Caco-2 (cell line): ENCODE measurements at regions not wholly inside any gene's neighbourhood (a gene's known extent, or its start where the extent isn't known, plus 50 kb on each side); places are given as distances from the start of the nearest gene placed in this dataset.

Source experiments
- BruUV-seq: library from RNA; stranded (reverse); fragments of 400-500 nt; replicated peaks from 2 replicates; lab custom pipeline; 2021; lab: Mats Ljungman, UMichigan
- CTCF ChIA-PET: fragments of 300-600 bp; sonication (Branson Sonifier 250); formaldehyde crosslinking; loops from one replicate; lab custom pipeline; 2022; ENCODE audit warnings: antibody characterized with exemption; lab: Charles Lee
- POLR2A ChIA-PET: fragments of 300-600 bp; sonication (Branson Sonifier 250); formaldehyde crosslinking; loops from one replicate; lab custom pipeline; 2022; ENCODE audit warnings: antibody characterized with exemption; lab: Charles Lee
- DNase-seq, 2 experiments: peaks; one replicate each; pipeline versions ENCODE4 v3.0.0 to v3.0.0-alpha.2; 2020 to 2022
- H3K27me3 ChIP-seq: replicated peaks from 2 replicates; pipeline ENCODE4 v1.6.0; 2011; ENCODE audit warnings: low read length; ENCODE audit not compliant: control insufficient read depth, insufficient read depth
- H3K36me3 ChIP-seq: 2 replicates; pipeline ENCODE4 v1.5.1; 2011; ENCODE audit warnings: low read length; ENCODE audit not compliant: control insufficient read depth, insufficient read depth
- H3K4me1 ChIP-seq: fragments of 250-450 bp; sonication (Bioruptor Pico); 2 replicates; pipeline ENCODE4 v1.5.1; 2020; ENCODE audit warnings: mild to moderate bottlenecking
- H3K4me3 ChIP-seq: 2 replicates; pipeline ENCODE4 v1.5.1; 2011; ENCODE audit warnings: low read depth, mild to moderate bottlenecking, control low read depth, low read length
- H3K9me3 ChIP-seq: fragments of 250-450 bp; sonication (Bioruptor Pico); 2 replicates; pipeline ENCODE4 v1.5.1; 2020; ENCODE audit warnings: mild to moderate bottlenecking, moderate library complexity
- H3K27ac Mint-ChIP-seq: one replicate; pipeline ENCODE4 v1.8.0; 2022; ENCODE audit warnings: mixed read lengths; ENCODE audit not compliant: unreplicated experiment
- H3K27me3 Mint-ChIP-seq: one replicate; pipeline ENCODE4 v1.8.0; 2022; ENCODE audit warnings: mixed read lengths; ENCODE audit not compliant: insufficient read depth, unreplicated experiment
- H3K36me3 Mint-ChIP-seq: one replicate; pipeline ENCODE4 v1.8.0; 2022; ENCODE audit warnings: mild to moderate bottlenecking, mixed read lengths; ENCODE audit not compliant: insufficient read depth, unreplicated experiment
- H3K4me1 Mint-ChIP-seq: one replicate; pipeline ENCODE4 v1.8.0; 2022; ENCODE audit warnings: low read depth, mixed read lengths; ENCODE audit not compliant: unreplicated experiment
- H3K4me3 Mint-ChIP-seq: one replicate; pipeline ENCODE4 v1.8.0; 2022; ENCODE audit warnings: mild to moderate bottlenecking, moderate library complexity, mixed read lengths; ENCODE audit not compliant: unreplicated experiment
- H3K9me3 Mint-ChIP-seq: one replicate; pipeline ENCODE4 v1.8.0; 2022; ENCODE audit warnings: mixed read lengths; ENCODE audit not compliant: unreplicated experiment
- intact Hi-C: fragments of 100-400 bp; cut with micrococcal nuclease; formaldehyde crosslinking; loops from one replicate; pipeline ENCODE4 v1.10.0; 2022; ENCODE audit not compliant: unreplicated experiment
- TF ChIP-seq, protein P1 (sequence below), 2 experiments: fragments of 200-600 bp in 1 of 2; IDR thresholded peaks; 1 replicate in 1 of 2; 2 replicates in 1 of 2; pipeline versions ENCODE4 v1.5.1 to v1.8.0; 2011 to 2022; ENCODE audit warnings: antibody characterized with exemption in 1 of 2, control low read depth in 1 of 2, inconsistent platforms in 1 of 2, low read depth in 1 of 2, low read length in 1 of 2, mild to moderate bottlenecking in 1 of 2, moderate library complexity in 1 of 2; ENCODE audit not compliant: insufficient read depth in 1 of 2, severe bottlenecking in 1 of 2, unreplicated experiment in 1 of 2

DNA sequence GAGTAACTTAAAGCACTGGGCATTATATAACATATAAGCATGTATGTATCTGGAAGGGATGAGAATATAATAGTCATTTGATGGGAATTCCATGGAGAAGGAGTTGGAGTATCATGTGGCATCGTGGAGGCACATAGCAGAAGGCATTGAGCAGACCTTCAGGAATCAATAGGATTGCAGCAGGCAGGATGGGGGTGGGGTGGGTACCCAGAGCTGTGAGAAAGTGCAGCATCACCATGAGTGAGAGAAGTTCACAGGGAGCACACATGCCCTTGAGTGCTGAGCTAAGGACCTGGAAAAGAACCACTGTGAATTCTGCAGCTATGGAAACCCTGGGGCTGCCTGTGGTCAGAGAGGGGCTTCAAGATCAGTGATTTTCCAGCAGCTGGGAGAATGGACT is 57.3 kb downstream of the MED10 start:
- Histone ChIP-seq H3K27me3 (no peaks in the 10 kb centered on the region), H3K4me1 (no peaks in the 10 kb centered on the region), H3K36me3 (no peaks in the 10 kb centered on the region), H3K9me3 (no peaks in the 10 kb centered on the region), H3K4me3 (no peak overlapping the region)
- Mint-ChIP-seq H3K9me3 (no peaks in the 10 kb centered on the region), H3K36me3 (no peaks in the 10 kb centered on the region), H3K27ac (no peak overlapping the region), H3K4me3 (no peak overlapping the region), H3K27me3 (peaks cover 2% of the 10 kb centered on the region), H3K4me1 (no peaks in the 10 kb centered on the region)
- BruUV-seq, result no TSS peak
- no peak for DNase-seq
- POLR2A ChIA-PET, result no interaction called here
- TF ChIP-seq, protein P1, sequence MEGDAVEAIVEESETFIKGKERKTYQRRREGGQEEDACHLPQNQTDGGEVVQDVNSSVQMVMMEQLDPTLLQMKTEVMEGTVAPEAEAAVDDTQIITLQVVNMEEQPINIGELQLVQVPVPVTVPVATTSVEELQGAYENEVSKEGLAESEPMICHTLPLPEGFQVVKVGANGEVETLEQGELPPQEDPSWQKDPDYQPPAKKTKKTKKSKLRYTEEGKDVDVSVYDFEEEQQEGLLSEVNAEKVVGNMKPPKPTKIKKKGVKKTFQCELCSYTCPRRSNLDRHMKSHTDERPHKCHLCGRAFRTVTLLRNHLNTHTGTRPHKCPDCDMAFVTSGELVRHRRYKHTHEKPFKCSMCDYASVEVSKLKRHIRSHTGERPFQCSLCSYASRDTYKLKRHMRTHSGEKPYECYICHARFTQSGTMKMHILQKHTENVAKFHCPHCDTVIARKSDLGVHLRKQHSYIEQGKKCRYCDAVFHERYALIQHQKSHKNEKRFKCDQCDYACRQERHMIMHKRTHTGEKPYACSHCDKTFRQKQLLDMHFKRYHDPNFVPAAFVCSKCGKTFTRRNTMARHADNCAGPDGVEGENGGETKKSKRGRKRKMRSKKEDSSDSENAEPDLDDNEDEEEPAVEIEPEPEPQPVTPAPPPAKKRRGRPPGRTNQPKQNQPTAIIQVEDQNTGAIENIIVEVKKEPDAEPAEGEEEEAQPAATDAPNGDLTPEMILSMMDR (IDR thresholded peaks at IDR 0.05; ENCODE audit: insufficient read depth in 1 of 2, low read depth in 1 of 2, low read length in 1 of 2, severe bottlenecking in 1 of 2, unreplicated experiment in 1 of 2), result no peak
- CTCF ChIA-PET, result no interaction called here
- intact Hi-C loops, result no loop called here

DNA sequence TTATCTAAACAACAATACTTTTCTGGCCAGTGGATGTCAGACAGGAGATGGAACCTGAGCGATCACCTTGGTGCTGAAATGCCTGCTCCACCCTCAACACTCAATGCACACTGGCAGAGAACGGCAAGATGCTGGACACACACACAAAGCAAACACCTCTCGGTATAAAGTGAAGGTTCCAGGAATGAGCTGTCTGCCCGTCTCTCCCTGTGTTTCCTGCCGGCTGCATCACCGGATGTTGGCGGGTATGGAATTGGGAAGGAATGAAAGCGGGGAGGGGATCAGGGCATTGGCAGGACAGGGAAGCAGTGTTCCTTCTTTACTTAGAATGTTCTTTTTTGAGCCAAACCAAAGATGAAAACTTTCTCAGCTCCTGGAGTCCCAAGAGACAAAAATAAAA is 59.2 kb downstream of the MED10 start:
- DNase-seq, result no peak
- CTCF ChIA-PET, result no interaction called here
- Histone ChIP-seq H3K9me3 (no peaks in the 10 kb centered on the region), H3K4me3 (no peak overlapping the region), H3K27me3 (no peaks in the 10 kb centered on the region), H3K4me1 (no peaks in the 10 kb centered on the region), H3K36me3 (no peaks in the 10 kb centered on the region)
- Mint-ChIP-seq H3K27me3 (peaks cover 9% of the 10 kb centered on the region), H3K9me3 (no peaks in the 10 kb centered on the region), H3K36me3 (no peaks in the 10 kb centered on the region), H3K4me3 (no peak overlapping the region), H3K27ac (no peak overlapping the region), H3K4me1 (no peaks in the 10 kb centered on the region)
- BruUV-seq, result no TSS peak
- intact Hi-C loops, result no loop called here
- TF ChIP-seq, protein P1 (IDR thresholded peaks at IDR 0.05; ENCODE audit: insufficient read depth in 1 of 2, low read depth in 1 of 2, low read length in 1 of 2, severe bottlenecking in 1 of 2, unreplicated experiment in 1 of 2), result no peak
- POLR2A ChIA-PET, result no interaction called here

DNA sequence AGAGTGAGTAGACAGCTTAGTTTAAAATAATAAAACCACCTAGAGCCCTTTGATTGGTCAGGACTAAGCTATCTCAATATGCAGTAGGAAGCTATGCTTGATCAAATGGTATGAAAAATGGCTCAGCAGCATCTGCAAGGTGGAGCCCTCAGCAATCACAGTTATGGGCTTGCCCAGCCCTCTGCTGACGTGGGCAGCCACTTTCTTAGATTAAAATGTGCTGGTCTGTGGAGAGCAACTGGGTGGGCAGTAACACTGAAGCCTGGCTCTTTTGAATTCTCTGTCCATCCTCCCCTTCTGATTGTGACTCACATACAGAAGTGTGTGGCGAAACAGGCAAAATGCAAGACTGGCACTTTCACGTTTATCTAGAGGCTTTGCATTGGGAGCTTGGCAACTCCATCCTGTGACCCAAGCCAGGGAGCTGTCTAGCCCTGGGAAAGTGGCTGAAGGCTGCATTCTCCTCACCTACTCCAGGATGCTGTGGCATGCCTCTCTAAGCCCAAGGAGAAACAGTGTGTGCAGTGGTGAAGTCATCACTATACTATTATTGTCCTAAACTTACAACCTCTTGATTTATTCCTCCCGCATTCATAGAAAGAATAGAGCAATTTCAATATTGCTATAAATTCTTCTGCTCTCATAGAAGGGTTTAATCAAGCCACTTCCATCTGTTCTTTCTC is 61.1 kb downstream of the MED10 start:
- DNase-seq, result no peak
- POLR2A ChIA-PET, result no interaction called here
- Histone ChIP-seq H3K4me3 (no peak overlapping the region), H3K27me3 (no peaks in the 10 kb centered on the region), H3K9me3 (no peaks in the 10 kb centered on the region), H3K36me3 (no peaks in the 10 kb centered on the region), H3K4me1 (no peaks in the 10 kb centered on the region)
- no peak overlapping the region for H3K4me3 Mint-ChIP-seq
- H3K27me3 Mint-ChIP-seq, result peaks cover 12% of the 10 kb centered on the region
- TF ChIP-seq, protein P1 (IDR thresholded peaks at IDR 0.05; ENCODE audit: insufficient read depth in 1 of 2, low read depth in 1 of 2, low read length in 1 of 2, severe bottlenecking in 1 of 2, unreplicated experiment in 1 of 2), result no peak
- no TSS peak for BruUV-seq
- H3K4me1 Mint-ChIP-seq, result no peaks in the 10 kb centered on the region
- no peaks in the 10 kb centered on the region for H3K36me3 Mint-ChIP-seq
- H3K27ac Mint-ChIP-seq, result no peak overlapping the region
- CTCF ChIA-PET, result no interaction called here
- no peaks in the 10 kb centered on the region for H3K9me3 Mint-ChIP-seq
- intact Hi-C loops, result no loop called here
